Left ventricle myocardium inferior (tissue), 1 donor: ENCODE measurements at regions not wholly inside any gene's neighbourhood (a gene's known extent, or its start where the extent isn't known, plus 50 kb on each side); places are given as distances from the start of the nearest gene placed in this dataset.

Experiments used
- DNase-seq: peaks from one replicate; pipeline ENCODE4 v3.0.0-alpha.2; 2020
- H3K27ac ChIP-seq: fragments of 200-600 bp; replicated peaks from 2 replicates; pipeline ENCODE4 v1.8.0; 2021
- H3K27me3 ChIP-seq: fragments of 200-600 bp; 2 replicates; pipeline ENCODE4 v1.8.0; 2021; ENCODE audit warnings: low read depth
- H3K36me3 ChIP-seq: fragments of 200-600 bp; 2 replicates; pipeline ENCODE4 v1.8.0; 2021
- H3K4me1 ChIP-seq: fragments of 200-600 bp; 2 replicates; pipeline ENCODE4 v1.8.0; 2021
- H3K4me3 ChIP-seq: fragments of 200-600 bp; 2 replicates; pipeline ENCODE4 v1.8.0; 2021; ENCODE audit warnings: mild to moderate bottlenecking, moderate library complexity
- H3K9me3 ChIP-seq: fragments of 200-600 bp; replicated peaks from 2 replicates; pipeline ENCODE4 v1.8.0; 2021
- intact Hi-C: fragments of 100-400 bp; cut with micrococcal nuclease; formaldehyde crosslinking; loops from one replicate; pipeline ENCODE4 v1.11.0; 2022
- TF ChIP-seq, protein P1 (sequence below): fragments of 200-600 bp; IDR thresholded peaks from 2 replicates; pipeline ENCODE4 v1.8.0; 2021; ENCODE audit warnings: antibody characterized with exemption, mild to moderate bottlenecking, borderline replicate concordance
- donor health status: DM: no; HTN: yes; CAD: no; lungs with severe emphysema.

DNA sequence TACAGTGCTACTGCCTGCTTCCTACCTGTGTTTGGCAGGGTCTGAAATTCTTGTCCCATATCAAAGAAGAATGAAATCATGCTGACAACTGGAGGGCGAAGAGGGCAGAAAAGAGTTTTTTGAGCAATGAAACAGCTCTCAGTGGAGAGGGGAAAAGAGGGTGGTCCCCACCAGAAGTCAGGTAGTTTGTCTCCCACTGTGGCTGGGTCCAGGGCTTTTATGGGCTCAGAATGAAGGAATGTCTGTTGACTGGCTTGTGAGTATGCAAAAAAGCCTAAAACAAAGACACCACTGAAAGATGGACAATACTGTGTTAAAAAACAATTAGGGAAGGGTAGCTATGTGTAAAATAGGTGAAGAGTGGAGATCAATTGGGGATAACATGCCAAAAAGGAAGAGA, 115.0 kb downstream of the ADAM29 start:
- H3K4me1 ChIP-seq: no peaks in the 10 kb centered on the region
- intact Hi-C loops: no loop called here
- H3K27me3 ChIP-seq: no peaks in the 10 kb centered on the region
- no peak overlapping the region for H3K4me3 ChIP-seq
- H3K36me3 ChIP-seq: no peaks in the 10 kb centered on the region
- DNase-seq: no peak
- TF ChIP-seq, protein P1, sequence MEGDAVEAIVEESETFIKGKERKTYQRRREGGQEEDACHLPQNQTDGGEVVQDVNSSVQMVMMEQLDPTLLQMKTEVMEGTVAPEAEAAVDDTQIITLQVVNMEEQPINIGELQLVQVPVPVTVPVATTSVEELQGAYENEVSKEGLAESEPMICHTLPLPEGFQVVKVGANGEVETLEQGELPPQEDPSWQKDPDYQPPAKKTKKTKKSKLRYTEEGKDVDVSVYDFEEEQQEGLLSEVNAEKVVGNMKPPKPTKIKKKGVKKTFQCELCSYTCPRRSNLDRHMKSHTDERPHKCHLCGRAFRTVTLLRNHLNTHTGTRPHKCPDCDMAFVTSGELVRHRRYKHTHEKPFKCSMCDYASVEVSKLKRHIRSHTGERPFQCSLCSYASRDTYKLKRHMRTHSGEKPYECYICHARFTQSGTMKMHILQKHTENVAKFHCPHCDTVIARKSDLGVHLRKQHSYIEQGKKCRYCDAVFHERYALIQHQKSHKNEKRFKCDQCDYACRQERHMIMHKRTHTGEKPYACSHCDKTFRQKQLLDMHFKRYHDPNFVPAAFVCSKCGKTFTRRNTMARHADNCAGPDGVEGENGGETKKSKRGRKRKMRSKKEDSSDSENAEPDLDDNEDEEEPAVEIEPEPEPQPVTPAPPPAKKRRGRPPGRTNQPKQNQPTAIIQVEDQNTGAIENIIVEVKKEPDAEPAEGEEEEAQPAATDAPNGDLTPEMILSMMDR: no peak
- H3K27ac ChIP-seq: no peak overlapping the region
- H3K9me3 ChIP-seq: peaks cover 33% of the 10 kb centered on the region

DNA sequence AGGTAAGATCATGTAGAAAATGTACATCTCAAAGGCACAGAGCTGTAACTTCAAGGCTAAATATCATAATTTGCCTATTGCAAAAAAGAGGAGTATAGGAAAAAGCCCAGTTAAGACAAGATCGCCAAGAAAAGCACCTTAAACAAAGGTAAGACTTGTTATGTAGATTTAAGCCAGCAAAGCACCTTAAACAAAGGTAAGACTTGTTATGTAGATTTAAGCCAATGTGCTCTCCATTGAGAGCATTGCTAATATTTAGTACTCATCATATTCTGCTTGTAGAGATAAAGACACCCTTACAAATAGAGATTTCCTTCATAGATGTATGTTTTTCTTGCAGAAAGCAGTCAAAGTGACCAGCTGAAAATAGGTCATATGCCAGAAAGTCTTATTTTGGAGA, 115.8 kb downstream of the ADAM29 start:
- no peaks in the 10 kb centered on the region for H3K27me3 ChIP-seq
- no peak for DNase-seq
- H3K36me3 ChIP-seq: no peaks in the 10 kb centered on the region
- intact Hi-C loops: no loop called here
- H3K27ac ChIP-seq: no peak overlapping the region
- no peak overlapping the region for H3K4me3 ChIP-seq
- peaks cover 25% of the 10 kb centered on the region for H3K9me3 ChIP-seq
- no peaks in the 10 kb centered on the region for H3K4me1 ChIP-seq
- TF ChIP-seq, protein P1: no peak

DNA sequence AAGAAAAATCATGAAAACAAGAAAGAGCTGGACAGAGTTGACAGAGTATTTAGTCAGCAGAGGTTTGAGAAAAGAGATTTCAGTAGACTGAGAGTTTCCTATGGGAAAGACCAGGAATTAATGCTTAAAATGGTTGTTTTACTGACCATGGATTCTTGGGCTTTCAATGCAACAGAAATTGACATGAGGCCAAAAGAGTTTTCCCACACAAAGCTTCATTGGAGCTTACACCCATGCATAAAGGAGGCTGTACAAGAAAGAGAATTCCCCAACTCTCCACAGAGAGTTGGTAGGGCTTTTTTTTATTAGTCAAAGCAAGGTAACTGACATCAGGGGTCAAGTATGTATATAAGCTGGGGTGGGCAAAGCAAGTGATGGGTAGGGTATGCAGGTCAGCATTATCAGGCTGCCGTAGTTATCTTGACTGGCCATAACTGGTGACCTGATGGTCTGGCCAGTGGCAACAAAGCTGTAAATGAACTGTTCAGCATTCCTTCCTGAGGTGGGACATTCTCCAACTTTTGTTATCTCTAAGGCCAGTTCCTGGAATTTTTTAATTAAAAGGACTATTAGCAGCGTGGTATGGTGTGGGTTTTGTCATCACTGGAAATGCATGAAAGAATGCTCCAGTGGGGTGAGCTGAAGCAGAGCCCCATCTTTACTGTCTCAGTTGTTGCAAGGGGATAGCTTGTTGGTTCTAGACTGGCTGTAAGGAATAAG, 117.0 kb downstream of the ADAM29 start:
- no peak for DNase-seq
- Histone ChIP-seq H3K9me3 (peaks cover 22% of the 10 kb centered on the region), H3K27me3 (no peaks in the 10 kb centered on the region), H3K27ac (no peak overlapping the region), H3K36me3 (no peaks in the 10 kb centered on the region), H3K4me1 (no peaks in the 10 kb centered on the region), H3K4me3 (no peak overlapping the region)
- TF ChIP-seq, protein P1: no peak
- intact Hi-C loops: no loop called here

DNA sequence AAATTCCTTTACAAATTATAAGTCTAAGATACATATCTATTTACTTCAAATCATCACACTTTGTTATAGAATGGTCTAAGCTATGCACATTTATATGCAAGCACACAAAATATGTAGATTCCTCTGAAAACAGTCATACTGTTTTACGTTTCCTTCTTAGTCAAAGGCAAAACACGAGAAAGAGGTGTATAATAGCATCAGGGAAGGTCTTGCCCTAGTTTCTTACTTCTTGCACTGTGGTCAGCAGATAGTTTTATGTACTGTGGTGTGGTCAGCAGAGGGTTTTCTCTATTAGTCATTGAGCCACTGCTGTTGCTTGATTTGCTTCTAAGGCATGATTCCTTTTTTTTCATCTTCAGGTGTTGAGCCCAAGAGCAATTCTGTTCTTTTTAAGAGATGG, 117.7 kb downstream of the ADAM29 start:
- DNase-seq: no peak
- Histone ChIP-seq H3K9me3 (peaks cover 22% of the 10 kb centered on the region), H3K36me3 (no peaks in the 10 kb centered on the region), H3K4me3 (no peak overlapping the region), H3K4me1 (no peaks in the 10 kb centered on the region), H3K27ac (no peak overlapping the region), H3K27me3 (no peaks in the 10 kb centered on the region)
- TF ChIP-seq, protein P1: no peak
- intact Hi-C loops: no loop called here

DNA sequence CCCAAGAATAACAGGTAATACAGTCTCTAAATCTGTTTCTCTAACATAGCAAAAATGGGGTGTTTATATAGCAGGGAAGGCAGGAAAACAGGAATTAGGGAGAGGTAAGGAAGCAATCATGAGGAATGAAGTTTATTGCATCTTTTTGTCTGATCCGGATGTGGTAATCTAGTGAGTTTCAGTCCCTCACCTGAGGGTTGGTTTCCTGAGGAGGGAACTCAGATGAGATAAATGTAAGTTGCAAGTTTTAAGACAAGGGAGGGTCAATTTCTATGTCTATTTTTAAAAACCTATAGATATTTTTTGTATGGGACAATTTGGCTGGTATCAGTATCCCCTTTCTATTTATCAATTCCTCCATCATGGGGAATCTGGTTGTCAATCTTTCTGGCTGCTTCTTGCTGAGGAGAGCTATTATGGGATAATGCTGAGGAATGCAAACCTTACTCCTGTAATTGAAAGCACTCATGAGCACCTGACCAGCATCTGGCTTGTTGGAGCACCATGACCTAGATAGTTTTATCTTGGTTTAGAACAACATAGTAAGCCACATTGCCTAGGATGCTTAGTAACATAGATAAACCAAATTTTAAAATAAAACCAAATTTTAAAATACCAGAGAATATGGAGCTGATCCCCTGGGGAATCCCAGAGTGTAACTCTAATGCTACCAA, 130.1 kb downstream of the ADAM29 start:
- H3K4me1 ChIP-seq: no peaks in the 10 kb centered on the region
- TF ChIP-seq, protein P1: no peak

More for the DNA sequence above, 130.1 kb downstream of the ADAM29 start:
- DNase-seq: no peak
- intact Hi-C loops: no loop called here
- H3K9me3 ChIP-seq: no peaks in the 10 kb centered on the region
- H3K36me3 ChIP-seq: no peaks in the 10 kb centered on the region
- no peak overlapping the region for H3K4me3 ChIP-seq
- H3K27me3 ChIP-seq: no peaks in the 10 kb centered on the region
- no peak overlapping the region for H3K27ac ChIP-seq
